ENCODE measurements at regions not wholly inside any gene's neighbourhood (a gene's known extent, or its start where the extent isn't known, plus 50 kb on each side); places are given as distances from the start of the nearest gene placed in this dataset.

DNA sequence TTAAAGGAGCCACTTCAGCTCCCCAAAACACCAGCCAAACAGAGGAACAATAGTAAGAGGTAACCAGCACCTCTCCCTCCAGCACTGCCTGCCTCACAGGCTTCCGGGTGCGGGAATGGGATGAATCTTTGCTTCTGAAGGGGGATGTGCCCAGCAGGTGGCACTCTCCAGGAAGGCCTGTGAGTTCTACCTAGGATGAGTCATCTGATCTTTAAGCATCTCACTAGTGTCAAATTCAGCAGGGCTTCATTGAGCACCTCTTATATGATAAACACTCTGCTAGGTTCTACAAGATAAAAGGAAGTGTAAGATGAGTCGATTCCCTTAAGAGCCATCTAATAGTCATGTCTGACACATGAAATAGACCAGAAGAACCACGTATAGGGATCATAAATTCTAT is 237.4 kb upstream of the UMPS start (continued):
- TF ChIP-seq, protein P1, sequence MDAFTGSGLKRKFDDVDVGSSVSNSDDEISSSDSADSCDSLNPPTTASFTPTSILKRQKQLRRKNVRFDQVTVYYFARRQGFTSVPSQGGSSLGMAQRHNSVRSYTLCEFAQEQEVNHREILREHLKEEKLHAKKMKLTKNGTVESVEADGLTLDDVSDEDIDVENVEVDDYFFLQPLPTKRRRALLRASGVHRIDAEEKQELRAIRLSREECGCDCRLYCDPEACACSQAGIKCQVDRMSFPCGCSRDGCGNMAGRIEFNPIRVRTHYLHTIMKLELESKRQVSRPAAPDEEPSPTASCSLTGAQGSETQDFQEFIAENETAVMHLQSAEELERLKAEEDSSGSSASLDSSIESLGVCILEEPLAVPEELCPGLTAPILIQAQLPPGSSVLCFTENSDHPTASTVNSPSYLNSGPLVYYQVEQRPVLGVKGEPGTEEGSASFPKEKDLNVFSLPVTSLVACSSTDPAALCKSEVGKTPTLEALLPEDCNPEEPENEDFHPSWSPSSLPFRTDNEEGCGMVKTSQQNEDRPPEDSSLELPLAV (CRISPR knock-in tag; conservative IDR thresholded peaks at IDR 0.05; ENCODE audit: low read depth): no peak
- no peak for TF ChIP-seq ZBTB3 (CRISPR knock-in tag; IDR thresholded peaks at IDR 0.05; ENCODE audit: borderline replicate concordance, low read depth)
- TF ChIP-seq FOSL2 (CRISPR knock-in tag; IDR thresholded peaks at IDR 0.05): peak; percentile 99
- TF ChIP-seq THAP11 (CRISPR knock-in tag; IDR thresholded peaks at IDR 0.05): 0 out of 2 replicates have a peak, but pooled peaks have one; percentile 31
- TF ChIP-seq YEATS2 (CRISPR knock-in tag; IDR thresholded peaks at IDR 0.05; ENCODE audit: borderline replicate concordance): peak; percentile 52; the same call in 1 of the 2 replicates
- TF ChIP-seq SAP130 (CRISPR knock-in tag; IDR thresholded peaks at IDR 0.05; ENCODE audit: low read depth): peak; percentile 24; the same call in 1 of the 2 replicates
- no peak for TF ChIP-seq HCFC1 (IDR thresholded peaks at IDR 0.05; ENCODE audit: low read depth, low read length)
- TF ChIP-seq, protein P2, sequence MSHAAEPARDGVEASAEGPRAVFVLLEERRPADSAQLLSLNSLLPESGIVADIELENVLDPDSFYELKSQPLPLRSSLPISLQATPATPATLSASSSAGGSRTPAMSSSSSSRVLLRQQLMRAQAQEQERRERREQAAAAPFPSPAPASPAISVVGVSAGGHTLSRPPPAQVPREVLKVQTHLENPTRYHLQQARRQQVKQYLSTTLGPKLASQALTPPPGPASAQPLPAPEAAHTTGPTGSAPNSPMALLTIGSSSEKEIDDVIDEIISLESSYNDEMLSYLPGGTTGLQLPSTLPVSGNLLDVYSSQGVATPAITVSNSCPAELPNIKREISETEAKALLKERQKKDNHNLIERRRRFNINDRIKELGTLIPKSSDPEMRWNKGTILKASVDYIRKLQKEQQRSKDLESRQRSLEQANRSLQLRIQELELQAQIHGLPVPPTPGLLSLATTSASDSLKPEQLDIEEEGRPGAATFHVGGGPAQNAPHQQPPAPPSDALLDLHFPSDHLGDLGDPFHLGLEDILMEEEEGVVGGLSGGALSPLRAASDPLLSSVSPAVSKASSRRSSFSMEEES (CRISPR knock-in tag; IDR thresholded peaks at IDR 0.05): 0 out of 2 replicates have a peak, but pooled peaks have one; percentile 37
- TF ChIP-seq, protein P3, sequence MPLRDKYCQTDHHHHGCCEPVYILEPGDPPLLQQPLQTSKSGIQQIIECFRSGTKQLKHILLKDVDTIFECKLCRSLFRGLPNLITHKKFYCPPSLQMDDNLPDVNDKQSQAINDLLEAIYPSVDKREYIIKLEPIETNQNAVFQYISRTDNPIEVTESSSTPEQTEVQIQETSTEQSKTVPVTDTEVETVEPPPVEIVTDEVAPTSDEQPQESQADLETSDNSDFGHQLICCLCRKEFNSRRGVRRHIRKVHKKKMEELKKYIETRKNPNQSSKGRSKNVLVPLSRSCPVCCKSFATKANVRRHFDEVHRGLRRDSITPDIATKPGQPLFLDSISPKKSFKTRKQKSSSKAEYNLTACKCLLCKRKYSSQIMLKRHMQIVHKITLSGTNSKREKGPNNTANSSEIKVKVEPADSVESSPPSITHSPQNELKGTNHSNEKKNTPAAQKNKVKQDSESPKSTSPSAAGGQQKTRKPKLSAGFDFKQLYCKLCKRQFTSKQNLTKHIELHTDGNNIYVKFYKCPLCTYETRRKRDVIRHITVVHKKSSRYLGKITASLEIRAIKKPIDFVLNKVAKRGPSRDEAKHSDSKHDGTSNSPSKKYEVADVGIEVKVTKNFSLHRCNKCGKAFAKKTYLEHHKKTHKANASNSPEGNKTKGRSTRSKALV (CRISPR knock-in tag; IDR thresholded peaks at IDR 0.05): no peak
- TF ChIP-seq, protein P4, sequence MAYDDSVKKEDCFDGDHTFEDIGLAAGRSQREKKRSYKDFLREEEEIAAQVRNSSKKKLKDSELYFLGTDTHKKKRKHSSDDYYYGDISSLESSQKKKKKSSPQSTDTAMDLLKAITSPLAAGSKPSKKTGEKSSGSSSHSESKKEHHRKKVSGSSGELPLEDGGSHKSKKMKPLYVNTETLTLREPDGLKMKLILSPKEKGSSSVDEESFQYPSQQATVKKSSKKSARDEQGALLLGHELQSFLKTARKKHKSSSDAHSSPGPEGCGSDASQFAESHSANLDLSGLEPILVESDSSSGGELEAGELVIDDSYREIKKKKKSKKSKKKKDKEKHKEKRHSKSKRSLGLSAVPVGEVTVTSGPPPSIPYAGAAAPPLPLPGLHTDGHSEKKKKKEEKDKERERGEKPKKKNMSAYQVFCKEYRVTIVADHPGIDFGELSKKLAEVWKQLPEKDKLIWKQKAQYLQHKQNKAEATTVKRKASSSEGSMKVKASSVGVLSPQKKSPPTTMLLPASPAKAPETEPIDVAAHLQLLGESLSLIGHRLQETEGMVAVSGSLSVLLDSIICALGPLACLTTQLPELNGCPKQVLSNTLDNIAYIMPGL (CRISPR knock-in tag; IDR thresholded peaks at IDR 0.05; ENCODE audit: borderline replicate concordance in 1 of 2, low read depth in 1 of 2): 0 out of 4 replicates have a peak, but pooled peaks of 1 of the 2 experiments have one; percentile 51
- TF ChIP-seq SRY (CRISPR knock-in tag; IDR thresholded peaks at IDR 0.05): no peak
- TF ChIP-seq YY1 (IDR thresholded peaks at IDR 0.05; ENCODE audit: insufficient read depth, insufficient replicate concordance, low read depth, low read length): no peak
- peak; percentile 60; the same call in 1 of the 2 replicates for TF ChIP-seq RAD21 (CRISPR knock-in tag; IDR thresholded peaks at IDR 0.05)
- 0 out of 2 replicates have a peak, but pooled peaks have one; percentile 15 for TF ChIP-seq HMG20A (CRISPR knock-in tag; IDR thresholded peaks at IDR 0.05; ENCODE audit: borderline replicate concordance)
- TF ChIP-seq ZMYM2 (CRISPR knock-in tag; IDR thresholded peaks at IDR 0.05): no peak
- TF ChIP-seq ERF (CRISPR knock-in tag; IDR thresholded peaks at IDR 0.05): 0 out of 2 replicates have a peak, but pooled peaks have one; percentile 40

All from HepG2 (cell line).